SK-N-SH (cell line): ENCODE measurements at regions not wholly inside any gene's neighbourhood (a gene's known extent, or its start where the extent isn't known, plus 50 kb on each side); places are given as distances from the start of the nearest gene placed in this dataset.

ENCODE experiments used
- CTCF ChIA-PET: fragments of 300-600, 350-600 bp; formaldehyde crosslinking; extraction: SDS; loops from one replicate; lab custom pipeline; 2021; lab: Yijun Ruan, JAX
- POLR2A ChIA-PET: fragments of 350-600 bp; sonication (Branson Sonifier 250); formaldehyde crosslinking; extraction: SDS; loops from one replicate; lab custom pipeline; 2020; ENCODE audit warnings: antibody characterized with exemption, inconsistent platforms; lab: Yijun Ruan, JAX
- DNase-seq: peaks from one replicate; pipeline ENCODE4 v3.0.0; 2012
- H2AFZ ChIP-seq: fragments of 200-600 bp; sonication (generic); 2 replicates; pipeline ENCODE4 v1.8.1; 2016; ENCODE audit warnings: antibody characterized with exemption, mild to moderate bottlenecking, low read depth
- H3F3A ChIP-seq: fragments of 200-600 bp; sonication (generic); replicated peaks from 2 replicates; pipeline ENCODE3; 2016; ENCODE audit warnings: antibody characterized with exemption, mild to moderate bottlenecking; ENCODE audit not compliant: insufficient read depth
- H3K27ac ChIP-seq, 2 experiments: fragments of 200-500 bp in 1 of 2; fragments of 200-600 bp in 1 of 2; sonication (Bioruptor generic) in 1 of 2; sonication (generic), shearing (Covaris generic) in 1 of 2; 2 replicates each; pipeline versions ENCODE4 v1.5.1 to v1.6.1; 2014 to 2016; ENCODE audit warnings: low read depth in 2 of 2, inconsistent platforms in 1 of 2, low read length in 1 of 2, mild to moderate bottlenecking in 1 of 2, mixed read lengths in 1 of 2
- H3K27me3 ChIP-seq: fragments of 200-600 bp; sonication (generic), shearing (Covaris generic); 2 replicates; pipeline ENCODE4 v1.6.1; 2016; ENCODE audit warnings: mixed run types; ENCODE audit not compliant: insufficient read depth
- H3K36me3 ChIP-seq, 2 experiments: fragments of 200-500 bp in 1 of 2; fragments of 200-600 bp in 1 of 2; sonication (Bioruptor generic) in 1 of 2; sonication (generic) in 1 of 2; replicated peaks in 1 of 2; 2 replicates each; pipeline versions ENCODE3 to v1.5.1; 2014 to 2016; ENCODE audit warnings: low read length in 1 of 2, mild to moderate bottlenecking in 1 of 2; ENCODE audit not compliant: insufficient read depth in 2 of 2, control insufficient read depth in 1 of 2
- H3K4me1 ChIP-seq, 2 experiments: fragments of 200-500 bp in 1 of 2; fragments of 200-600 bp in 1 of 2; sonication (Bioruptor generic) in 1 of 2; sonication (generic), shearing (Covaris generic) in 1 of 2; 2 replicates each; pipeline versions ENCODE4 v1.5.1 to v1.6.1; 2014 to 2016; ENCODE audit warnings: low read depth in 1 of 2, low read length in 1 of 2, mixed run types in 1 of 2; ENCODE audit not compliant: insufficient read depth in 2 of 2, control insufficient read depth in 1 of 2
- H3K4me2 ChIP-seq: fragments of 200-600 bp; sonication (generic), shearing (Covaris generic); 2 replicates; pipeline ENCODE4 v1.6.1; 2017; ENCODE audit warnings: mixed run types
- H3K4me3 ChIP-seq, 2 experiments: fragments of 200-500 bp in 1 of 2; fragments of 200-600 bp in 1 of 2; sonication (Bioruptor generic) in 1 of 2; sonication (generic), shearing (Covaris generic) in 1 of 2; 2 replicates each; pipeline versions ENCODE4 v1.5.1 to v1.8.1; 2014 to 2016; ENCODE audit warnings: low read depth in 2 of 2, inconsistent platforms in 1 of 2, low read length in 1 of 2, mild to moderate bottlenecking in 1 of 2, mixed read lengths in 1 of 2, moderate library complexity in 1 of 2
- H3K79me2 ChIP-seq: fragments of 200-600 bp; sonication (generic); 2 replicates; pipeline ENCODE4 v1.8.1; 2017; ENCODE audit warnings: mild to moderate bottlenecking; ENCODE audit not compliant: insufficient read depth
- H3K9ac ChIP-seq: fragments of 200-600 bp; sonication (generic); 2 replicates; pipeline ENCODE4 v1.6.1; 2017; ENCODE audit warnings: mixed run types
- H3K9me2 ChIP-seq: fragments of 200-600 bp; sonication (generic); 2 replicates; pipeline ENCODE4 v1.6.1; 2017; ENCODE audit warnings: mixed run types
- H3K9me3 ChIP-seq: fragments of 200-600 bp; sonication (generic); 2 replicates; pipeline ENCODE4 v1.6.1; 2017; ENCODE audit warnings: mixed run types, mild to moderate bottlenecking, moderate library complexity
- H4K20me1 ChIP-seq: fragments of 200-600 bp; sonication (generic); 2 replicates; pipeline ENCODE4 v1.6.1; 2017; ENCODE audit warnings: mild to moderate bottlenecking, mixed run types; ENCODE audit not compliant: insufficient read depth
- CTCF ChIP-seq: fragments of 200-600 bp; sonication (generic); IDR thresholded peaks from 2 replicates; pipeline ENCODE4 v1.6.1; 2017; ENCODE audit warnings: antibody characterized with exemption, mild to moderate bottlenecking, moderate library complexity
- GABPA ChIP-seq: IDR thresholded peaks from 2 replicates; pipeline ENCODE4 v1.4.0; 2012; ENCODE audit warnings: low read depth, mild to moderate bottlenecking
- MAX ChIP-seq: IDR thresholded peaks from 2 replicates; pipeline ENCODE4 v1.4.0; 2012; ENCODE audit warnings: low read depth
- MEF2A ChIP-seq: IDR thresholded peaks from 2 replicates; pipeline ENCODE4 v1.4.0; 2012; ENCODE audit warnings: low read depth, borderline replicate concordance
- NFIC ChIP-seq: IDR thresholded peaks from 2 replicates; pipeline ENCODE4 v1.4.0; 2012; ENCODE audit warnings: borderline replicate concordance
- RCOR1 ChIP-seq: fragments of 150-350 bp; IDR thresholded peaks from 2 replicates; pipeline ENCODE4 v1.6.1; 2017; ENCODE audit warnings: antibody characterized with exemption, low read length
- REST ChIP-seq: IDR thresholded peaks from 2 replicates; pipeline ENCODE4 v1.6.1; 2012; ENCODE audit warnings: mild to moderate bottlenecking, low read depth, low read length, moderate library complexity
- RXRA ChIP-seq: IDR thresholded peaks from 2 replicates; pipeline ENCODE4 v1.4.0; 2012; ENCODE audit warnings: low read depth, mild to moderate bottlenecking, borderline replicate concordance
- SMC3 ChIP-seq: IDR thresholded peaks from 2 replicates; pipeline ENCODE4 v1.6.1; 2012; ENCODE audit warnings: low read depth, low read length, improper control_type of control experiment
- TCF12 ChIP-seq: IDR thresholded peaks from 2 replicates; pipeline ENCODE4 v1.4.0; 2012
- USF1 ChIP-seq: IDR thresholded peaks from 2 replicates; pipeline ENCODE4 v1.4.0; 2012; ENCODE audit warnings: low read depth, borderline replicate concordance
- USF2 ChIP-seq: fragments of 150-350 bp; IDR thresholded peaks from 2 replicates; pipeline ENCODE4 v1.6.1; 2017; ENCODE audit warnings: antibody characterized with exemption, low read length, low read depth, borderline replicate concordance
- WGBS: methylation state at CpG from one replicate; pipeline ENCODE4 v1.1.6; 2017; ENCODE audit warnings: low lambda C conversion rate; 5-methylcytosine and 5-hydroxymethylcytosine counted together

GRCh38 chr7:69539531-69539930 lies 58.7 kb upstream of the AUTS2 start:
- ChIA-PET CTCF (interaction anchor here (0.7 kb wide), 1 partner anchor 100 kb away, joined by 3 read pairs; no protein-coding TSS in a partner anchor), POLR2A (no interaction called here)
- Histone ChIP-seq H3K4me2 (no peak overlapping the region), H3K9ac (no peak overlapping the region), H3F3A (no peaks in the 10 kb centered on the region), H4K20me1 (no peaks in the 10 kb centered on the region), H3K36me3 (no peaks in the 10 kb centered on the region), H3K4me3 (no peak overlapping the region), H3K9me2 (no peaks in the 10 kb centered on the region), H3K9me3 (no peaks in the 10 kb centered on the region), H2AFZ (no peak overlapping the region), H3K79me2 (no peaks in the 10 kb centered on the region), H3K27me3 (no peaks in the 10 kb centered on the region), H3K4me1 (no peaks in the 10 kb centered on the region), H3K27ac (no peak overlapping the region)
- DNase-seq, result no peak
- 63% methylated on average over 4 of the region's 4 CpGs for WGBS
- no peak for TF ChIP-seq TCF12
- no peak for TF ChIP-seq REST
- TF ChIP-seq USF2, result no peak
- no peak for TF ChIP-seq RXRA
- TF ChIP-seq RCOR1, result no peak
- no peak for TF ChIP-seq NFIC
- no peak for TF ChIP-seq MAX
- TF ChIP-seq CTCF, result no peak
- TF ChIP-seq GABPA, result no peak
- no peak for TF ChIP-seq MEF2A
- no peak for TF ChIP-seq USF1
- TF ChIP-seq SMC3, result no peak
